K562 (cell line): ENCODE measurements at regions not wholly inside any gene's neighbourhood (a gene's known extent, or its start where the extent isn't known, plus 50 kb on each side); places are given as distances from the start of the nearest gene placed in this dataset.

Experiments used
- CBFA2T3 ChIP-seq: fragments of 450-650 bp; IDR thresholded peaks from 2 replicates; pipeline ENCODE4 v1.6.1; 2017
- CEBPG ChIP-seq, 3 experiments: fragments of 200-800 bp in 1 of 3; sonication (Bioruptor generic) in 1 of 3; sonication (generic) in 1 of 3; formaldehyde crosslinking in 1 of 3; IDR thresholded peaks in 2 of 3; conservative IDR thresholded peaks in 1 of 3; 2 replicates each; pipeline versions ENCODE4 v1.6.1 to v1.8.0; 2016 to 2022; ENCODE audit warnings: missing compliant biosample characterization in 2 of 3, missing genetic modification characterization in 2 of 3, mild to moderate bottlenecking in 1 of 3, missing genetic modification reagents in 1 of 3
- CHD1 ChIP-seq: fragments of 200-600 bp; sonication (generic); IDR thresholded peaks from one replicate; pipeline ENCODE4 v1.6.1; 2012; ENCODE audit warnings: mild to moderate bottlenecking, moderate library complexity, low read length, inconsistent platforms
- DPF2 ChIP-seq: fragments of 450-650 bp; IDR thresholded peaks from 2 replicates; pipeline ENCODE4 v1.6.1; 2016
- EP300 ChIP-seq: IDR thresholded peaks from 2 replicates; pipeline ENCODE4 v1.6.1; 2012; ENCODE audit warnings: low read length, improper control_type of control experiment
- ETV1 ChIP-seq: fragments of 450-650 bp; conservative IDR thresholded peaks from 2 replicates; pipeline ENCODE4 v1.6.1; 2016; ENCODE audit warnings: missing genetic modification characterization, control low read depth, low read depth, missing compliant biosample characterization
- EWSR1 ChIP-seq: fragments of 450-650 bp; IDR thresholded peaks from 2 replicates; pipeline ENCODE4 v1.6.1; 2018; ENCODE audit warnings: borderline replicate concordance, mild to moderate bottlenecking, low read depth, moderate library complexity; ENCODE audit not compliant: partially characterized antibody
- FOXP1 ChIP-seq: sonication (generic); formaldehyde crosslinking; IDR thresholded peaks from 2 replicates; pipeline ENCODE4 v1.8.0; 2022; ENCODE audit warnings: mild to moderate bottlenecking, missing genetic modification reagents
- HDAC3 ChIP-seq: fragments of 450-650 bp; IDR thresholded peaks from 2 replicates; pipeline ENCODE4 v1.6.1; 2018; ENCODE audit warnings: borderline replicate concordance, mild to moderate bottlenecking, moderate library complexity; ENCODE audit not compliant: partially characterized antibody
- HNRNPH1 ChIP-seq: fragments of 200-400 bp; formaldehyde crosslinking; optimal IDR thresholded peaks from 2 replicates; pipeline ENCODE3; 2017; ENCODE audit warnings: low read depth, mild to moderate bottlenecking, low read length, moderate library complexity
- ILK ChIP-seq: fragments of 450-650 bp; IDR thresholded peaks from 2 replicates; pipeline ENCODE4 v1.6.1; 2016; ENCODE audit warnings: missing genetic modification characterization, low read depth, mild to moderate bottlenecking, missing compliant biosample characterization, moderate library complexity, borderline replicate concordance
- MEIS2 ChIP-seq: fragments of 450-650 bp; IDR thresholded peaks from 2 replicates; pipeline ENCODE4 v1.6.1; 2014; ENCODE audit warnings: mild to moderate bottlenecking; ENCODE audit not compliant: partially characterized antibody
- MXI1 ChIP-seq: IDR thresholded peaks from 2 replicates; pipeline ENCODE4 v1.6.1; 2011; ENCODE audit warnings: low read depth, mild to moderate bottlenecking, improper control_type of control experiment, low read length
- TGIF2 ChIP-seq: sonication (generic); formaldehyde crosslinking; IDR thresholded peaks from 2 replicates; pipeline ENCODE4 v1.8.1; 2022; ENCODE audit warnings: mild to moderate bottlenecking, missing genetic modification reagents, moderate library complexity
- TRIM24 ChIP-seq, 2 experiments: fragments of 450-650 bp; IDR thresholded peaks; 2 replicates each; pipeline ENCODE4 v1.6.1; 2016
- XRCC4 ChIP-seq: IDR thresholded peaks from one replicate; pipeline ENCODE4 v1.6.1; 2011; ENCODE audit not compliant: insufficient read depth, insufficient read length; ENCODE audit errors: extremely low read depth
- ZBTB1 ChIP-seq: sonication (generic); formaldehyde crosslinking; IDR thresholded peaks from 2 replicates; pipeline ENCODE4 v1.8.1; 2023; ENCODE audit warnings: missing genetic modification reagents, low read depth, mild to moderate bottlenecking, borderline replicate concordance
- ZBTB8A ChIP-seq: fragments of 450-650 bp; IDR thresholded peaks from 2 replicates; pipeline ENCODE4 v1.6.1; 2018; ENCODE audit warnings: mild to moderate bottlenecking, moderate library complexity; ENCODE audit not compliant: partially characterized antibody
- ZNF3 ChIP-seq: fragments of 250-450 bp; sonication (Bioruptor Pico); IDR thresholded peaks from 2 replicates; pipeline ENCODE4 v1.5.0; 2021; ENCODE audit warnings: mild to moderate bottlenecking, moderate library complexity
- ZNF431 ChIP-seq: sonication (generic); formaldehyde crosslinking; IDR thresholded peaks from 2 replicates; pipeline ENCODE4 v1.8.0; 2022; ENCODE audit warnings: mild to moderate bottlenecking, missing genetic modification reagents
- ZSCAN32 ChIP-seq: fragments of 450-650 bp; formaldehyde crosslinking; IDR thresholded peaks from 2 replicates; pipeline ENCODE4 v1.4.0; 2020; ENCODE audit warnings: mild to moderate bottlenecking, moderate library complexity
- TF ChIP-seq, protein P1 (sequence below): fragments of 250-450 bp; sonication (Bioruptor Pico); IDR thresholded peaks from 2 replicates; pipeline ENCODE4 v1.9.0; 2021; ENCODE audit warnings: mild to moderate bottlenecking, inconsistent platforms
- TF ChIP-seq, protein P2 (sequence below): fragments of 250-450 bp; sonication (Bioruptor Pico); IDR thresholded peaks from 2 replicates; pipeline ENCODE4 v1.8.0; 2022; ENCODE audit warnings: inconsistent platforms, mild to moderate bottlenecking, moderate library complexity, borderline replicate concordance
- TF ChIP-seq, protein P3 (sequence below): sonication (generic); formaldehyde crosslinking; IDR thresholded peaks from 2 replicates; pipeline ENCODE4 v1.8.1; 2023; ENCODE audit warnings: mild to moderate bottlenecking, missing genetic modification reagents, moderate library complexity

DNA sequence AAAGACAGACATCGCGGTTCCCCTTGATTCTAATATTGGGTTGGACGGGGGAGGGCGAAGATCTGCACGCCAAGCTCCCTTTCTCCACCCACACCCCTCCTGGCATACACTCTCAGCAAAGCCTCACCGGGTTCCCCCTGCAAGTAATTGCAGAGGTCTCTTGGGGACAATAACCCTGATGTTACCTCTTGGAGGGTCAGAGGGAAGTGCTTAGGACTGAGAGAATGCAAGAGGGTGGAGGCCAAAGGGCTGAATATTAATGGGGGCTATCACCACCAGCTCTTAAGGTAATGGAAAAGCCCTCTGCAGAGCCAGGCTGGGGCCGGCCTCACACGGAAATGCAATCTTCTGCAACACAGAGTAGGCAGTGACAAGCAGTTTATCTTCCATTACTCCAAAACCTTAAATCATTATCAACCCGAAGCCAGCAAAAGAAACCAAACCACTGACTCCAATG, 344.1 kb upstream of the GATB start (continued):
- no peak for TF ChIP-seq HDAC3
- no peak for TF ChIP-seq EWSR1
- TF ChIP-seq CHD1 = no peak
- TF ChIP-seq ILK (tag) = no peak
- TF ChIP-seq, protein P1, sequence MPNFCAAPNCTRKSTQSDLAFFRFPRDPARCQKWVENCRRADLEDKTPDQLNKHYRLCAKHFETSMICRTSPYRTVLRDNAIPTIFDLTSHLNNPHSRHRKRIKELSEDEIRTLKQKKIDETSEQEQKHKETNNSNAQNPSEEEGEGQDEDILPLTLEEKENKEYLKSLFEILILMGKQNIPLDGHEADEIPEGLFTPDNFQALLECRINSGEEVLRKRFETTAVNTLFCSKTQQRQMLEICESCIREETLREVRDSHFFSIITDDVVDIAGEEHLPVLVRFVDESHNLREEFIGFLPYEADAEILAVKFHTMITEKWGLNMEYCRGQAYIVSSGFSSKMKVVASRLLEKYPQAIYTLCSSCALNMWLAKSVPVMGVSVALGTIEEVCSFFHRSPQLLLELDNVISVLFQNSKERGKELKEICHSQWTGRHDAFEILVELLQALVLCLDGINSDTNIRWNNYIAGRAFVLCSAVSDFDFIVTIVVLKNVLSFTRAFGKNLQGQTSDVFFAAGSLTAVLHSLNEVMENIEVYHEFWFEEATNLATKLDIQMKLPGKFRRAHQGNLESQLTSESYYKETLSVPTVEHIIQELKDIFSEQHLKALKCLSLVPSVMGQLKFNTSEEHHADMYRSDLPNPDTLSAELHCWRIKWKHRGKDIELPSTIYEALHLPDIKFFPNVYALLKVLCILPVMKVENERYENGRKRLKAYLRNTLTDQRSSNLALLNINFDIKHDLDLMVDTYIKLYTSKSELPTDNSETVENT (CRISPR knock-in tag) = no peak
- TF ChIP-seq MEIS2 = peak; percentile 82
- no peak for TF ChIP-seq TGIF2 (CRISPR knock-in tag)
- TF ChIP-seq, protein P2, sequence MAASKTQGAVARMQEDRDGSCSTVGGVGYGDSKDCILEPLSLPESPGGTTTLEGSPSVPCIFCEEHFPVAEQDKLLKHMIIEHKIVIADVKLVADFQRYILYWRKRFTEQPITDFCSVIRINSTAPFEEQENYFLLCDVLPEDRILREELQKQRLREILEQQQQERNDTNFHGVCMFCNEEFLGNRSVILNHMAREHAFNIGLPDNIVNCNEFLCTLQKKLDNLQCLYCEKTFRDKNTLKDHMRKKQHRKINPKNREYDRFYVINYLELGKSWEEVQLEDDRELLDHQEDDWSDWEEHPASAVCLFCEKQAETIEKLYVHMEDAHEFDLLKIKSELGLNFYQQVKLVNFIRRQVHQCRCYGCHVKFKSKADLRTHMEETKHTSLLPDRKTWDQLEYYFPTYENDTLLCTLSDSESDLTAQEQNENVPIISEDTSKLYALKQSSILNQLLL = no peak
- no peak for TF ChIP-seq ZBTB8A
- peak; percentile 43; the same call in 1 of the 2 replicates for TF ChIP-seq EP300
- no peak for TF ChIP-seq ZNF431 (CRISPR knock-in tag)
- TF ChIP-seq TRIM24 (IDR thresholded peaks at IDR 0.05) = peak in 1 of 2 experiments; percentile 67; a peak in 1 of 4 replicates
- no peak for TF ChIP-seq ZNF3
- TF ChIP-seq FOXP1 (CRISPR knock-in tag) = no peak
- TF ChIP-seq ZSCAN32 (CRISPR knock-in tag) = peak; percentile 62; the same call in 1 of the 2 replicates
- TF ChIP-seq DPF2 = 0 out of 2 replicates have a peak, but pooled peaks have one; percentile 17
- TF ChIP-seq, protein P3, sequence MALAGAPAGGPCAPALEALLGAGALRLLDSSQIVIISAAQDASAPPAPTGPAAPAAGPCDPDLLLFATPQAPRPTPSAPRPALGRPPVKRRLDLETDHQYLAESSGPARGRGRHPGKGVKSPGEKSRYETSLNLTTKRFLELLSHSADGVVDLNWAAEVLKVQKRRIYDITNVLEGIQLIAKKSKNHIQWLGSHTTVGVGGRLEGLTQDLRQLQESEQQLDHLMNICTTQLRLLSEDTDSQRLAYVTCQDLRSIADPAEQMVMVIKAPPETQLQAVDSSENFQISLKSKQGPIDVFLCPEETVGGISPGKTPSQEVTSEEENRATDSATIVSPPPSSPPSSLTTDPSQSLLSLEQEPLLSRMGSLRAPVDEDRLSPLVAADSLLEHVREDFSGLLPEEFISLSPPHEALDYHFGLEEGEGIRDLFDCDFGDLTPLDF (CRISPR knock-in tag) = no peak
- no peak for TF ChIP-seq ETV1 (tag)
- TF ChIP-seq CBFA2T3 = peak; percentile 22; the same call in 1 of the 2 replicates
- TF ChIP-seq ZBTB1 = no peak
- no peak for TF ChIP-seq HNRNPH1
- TF ChIP-seq MXI1 = no peak
- TF ChIP-seq XRCC4 = no peak
- TF ChIP-seq CEBPG (CRISPR knock-in tag; IDR thresholded peaks at IDR 0.05) = peak; percentile 67
- TF ChIP-seq CEBPG (tag; conservative IDR thresholded peaks at IDR 0.05 in 1 of 2, IDR thresholded peaks at IDR 0.05 in 1 of 2) = peak; percentile 80 to 85
